ENCODE measurements at regions not wholly inside any gene's neighbourhood (a gene's known extent, or its start where the extent isn't known, plus 50 kb on each side); places are given as distances from the start of the nearest gene placed in this dataset.
A peak's percentile ranks its signal among the peaks of the same experiment; 100 is the strongest.

GRCh38 chr2:234247453-234248180, 197.1 kb downstream of the SPP2 start:
- H3K36me3 Mint-ChIP-seq (ENCODE audit: low read depth), result peaks cover 5% of the 10 kb centered on the region
- H3K4me1 Mint-ChIP-seq (ENCODE audit: low read depth), result peaks cover 13% of the 10 kb centered on the region
- no peaks in the 10 kb centered on the region for H3K9me3 Mint-ChIP-seq
- no peak overlapping the region for H3K4me3 Mint-ChIP-seq
- peaks cover 5% of the 10 kb centered on the region for H3K27me3 Mint-ChIP-seq (ENCODE audit: low read depth)
- no peak overlapping the region for H3K27ac Mint-ChIP-seq

GRCh38 chr2:234245945-234246344, 195.4 kb downstream of the SPP2 start:
- Mint-ChIP-seq H3K4me3 (no peak overlapping the region), H3K27me3 (ENCODE audit: low read depth) (no peaks in the 10 kb centered on the region), H3K9me3 (no peaks in the 10 kb centered on the region), H3K27ac (no peak overlapping the region), H3K4me1 (ENCODE audit: low read depth) (peaks cover 13% of the 10 kb centered on the region), H3K36me3 (ENCODE audit: low read depth) (peaks cover 2% of the 10 kb centered on the region)

GRCh38 chr2:234243871-234244565, 193.5 kb downstream of the SPP2 start:
- Mint-ChIP-seq H3K27me3 (ENCODE audit: low read depth) (no peaks in the 10 kb centered on the region), H3K9me3 (peaks cover 10% of the 10 kb centered on the region), H3K4me3 (peak overlapping the region; percentile 66), H3K27ac (peak overlapping the region; percentile 56), H3K4me1 (ENCODE audit: low read depth) (peaks cover 13% of the 10 kb centered on the region), H3K36me3 (ENCODE audit: low read depth) (peaks cover 4% of the 10 kb centered on the region)

GRCh38 chr2:234242459-234242836, 191.9 kb downstream of the SPP2 start:
- Mint-ChIP-seq H3K4me3 (no peak overlapping the region), H3K9me3 (peaks cover 17% of the 10 kb centered on the region), H3K4me1 (ENCODE audit: low read depth) (peaks cover 13% of the 10 kb centered on the region), H3K27ac (no peak overlapping the region), H3K27me3 (ENCODE audit: low read depth) (no peaks in the 10 kb centered on the region), H3K36me3 (ENCODE audit: low read depth) (peaks cover 5% of the 10 kb centered on the region)

GRCh38 chr2:234241656-234242458, 191.4 kb downstream of the SPP2 start:
- H3K4me1 Mint-ChIP-seq (ENCODE audit: low read depth), result peaks cover 13% of the 10 kb centered on the region
- H3K4me3 Mint-ChIP-seq, result no peak overlapping the region
- H3K27ac Mint-ChIP-seq, result no peak overlapping the region
- H3K36me3 Mint-ChIP-seq (ENCODE audit: low read depth), result peaks cover 5% of the 10 kb centered on the region
- H3K9me3 Mint-ChIP-seq, result peaks cover 17% of the 10 kb centered on the region
- H3K27me3 Mint-ChIP-seq (ENCODE audit: low read depth), result no peaks in the 10 kb centered on the region

- H3K4me3 Mint-ChIP-seq, result no peak overlapping the region
- H3K9me3 Mint-ChIP-seq, result peaks cover 17% of the 10 kb centered on the region
- no peak overlapping the region for H3K27ac Mint-ChIP-seq
- peaks cover 13% of the 10 kb centered on the region for H3K4me1 Mint-ChIP-seq (ENCODE audit: low read depth)
- no peaks in the 10 kb centered on the region for H3K27me3 Mint-ChIP-seq (ENCODE audit: low read depth)
- peaks cover 5% of the 10 kb centered on the region for H3K36me3 Mint-ChIP-seq (ENCODE audit: low read depth)
Observed at GRCh38 chr2:234240917-234241316, 190.4 kb downstream of the SPP2 start.

GRCh38 chr2:234235191-234235590, 184.7 kb downstream of the SPP2 start:
- H3K4me1 Mint-ChIP-seq (ENCODE audit: low read depth), result no peaks in the 10 kb centered on the region
- peaks cover 17% of the 10 kb centered on the region for H3K9me3 Mint-ChIP-seq
- H3K27ac Mint-ChIP-seq, result no peak overlapping the region
- no peak overlapping the region for H3K4me3 Mint-ChIP-seq
- H3K27me3 Mint-ChIP-seq (ENCODE audit: low read depth), result no peaks in the 10 kb centered on the region
- H3K36me3 Mint-ChIP-seq (ENCODE audit: low read depth), result peaks cover 4% of the 10 kb centered on the region

GRCh38 chr2:234231460-234231859, 181.0 kb downstream of the SPP2 start:
- Mint-ChIP-seq H3K9me3 (no peaks in the 10 kb centered on the region), H3K27me3 (ENCODE audit: low read depth) (peaks cover 4% of the 10 kb centered on the region), H3K4me1 (ENCODE audit: low read depth) (no peaks in the 10 kb centered on the region), H3K4me3 (no peak overlapping the region), H3K27ac (no peak overlapping the region), H3K36me3 (ENCODE audit: low read depth) (peaks cover 2% of the 10 kb centered on the region)

GRCh38 chr2:234219046-234219310, 168.5 kb downstream of the SPP2 start:
- Mint-ChIP-seq H3K27ac (no peak overlapping the region), H3K36me3 (ENCODE audit: low read depth) (peaks cover 5% of the 10 kb centered on the region), H3K4me3 (no peak overlapping the region), H3K27me3 (ENCODE audit: low read depth) (no peaks in the 10 kb centered on the region), H3K9me3 (peaks cover 6% of the 10 kb centered on the region), H3K4me1 (ENCODE audit: low read depth) (peaks cover 12% of the 10 kb centered on the region)

- Mint-ChIP-seq H3K27me3 (ENCODE audit: low read depth) (no peaks in the 10 kb centered on the region), H3K27ac (no peak overlapping the region), H3K36me3 (ENCODE audit: low read depth) (peaks cover 5% of the 10 kb centered on the region), H3K4me1 (ENCODE audit: low read depth) (peaks cover 12% of the 10 kb centered on the region), H3K4me3 (no peak overlapping the region), H3K9me3 (peaks cover 6% of the 10 kb centered on the region)
Observed at GRCh38 chr2:234218266-234219045, 168.0 kb downstream of the SPP2 start.

GRCh38 chr2:234212534-234212933, 162.0 kb downstream of the SPP2 start:
- H3K4me1 Mint-ChIP-seq (ENCODE audit: low read depth), result peaks cover 4% of the 10 kb centered on the region
- H3K27me3 Mint-ChIP-seq (ENCODE audit: low read depth), result peaks cover 11% of the 10 kb centered on the region
- H3K27ac Mint-ChIP-seq, result no peak overlapping the region
- H3K9me3 Mint-ChIP-seq, result peaks cover 19% of the 10 kb centered on the region
- H3K36me3 Mint-ChIP-seq (ENCODE audit: low read depth), result peaks cover 1% of the 10 kb centered on the region
- H3K4me3 Mint-ChIP-seq, result no peak overlapping the region

- H3K4me3 Mint-ChIP-seq, result no peak overlapping the region
- no peak overlapping the region for H3K27ac Mint-ChIP-seq
- H3K36me3 Mint-ChIP-seq (ENCODE audit: low read depth), result peaks cover 1% of the 10 kb centered on the region
Observed at GRCh38 chr2:234211797-234212196, 161.3 kb downstream of the SPP2 start.

GRCh38 chr2:234206738-234207137, 156.2 kb downstream of the SPP2 start:
- peaks cover 6% of the 10 kb centered on the region for H3K36me3 Mint-ChIP-seq (ENCODE audit: low read depth)
- no peaks in the 10 kb centered on the region for H3K4me1 Mint-ChIP-seq (ENCODE audit: low read depth)
- peaks cover 49% of the 10 kb centered on the region for H3K9me3 Mint-ChIP-seq
- no peak overlapping the region for H3K27ac Mint-ChIP-seq
- peaks cover 8% of the 10 kb centered on the region for H3K27me3 Mint-ChIP-seq (ENCODE audit: low read depth)
- no peak overlapping the region for H3K4me3 Mint-ChIP-seq

More at GRCh38 chr2:234211797-234212196, 161.3 kb downstream of the SPP2 start:
- H3K27me3 Mint-ChIP-seq (ENCODE audit: low read depth), result peaks cover 11% of the 10 kb centered on the region
- peaks cover 26% of the 10 kb centered on the region for H3K9me3 Mint-ChIP-seq
- H3K4me1 Mint-ChIP-seq (ENCODE audit: low read depth), result peaks cover 3% of the 10 kb centered on the region

- Mint-ChIP-seq H3K27me3 (ENCODE audit: low read depth) (no peaks in the 10 kb centered on the region), H3K4me3 (no peak overlapping the region), H3K9me3 (peaks cover 45% of the 10 kb centered on the region), H3K27ac (no peak overlapping the region), H3K4me1 (ENCODE audit: low read depth) (no peaks in the 10 kb centered on the region), H3K36me3 (ENCODE audit: low read depth) (peaks cover 7% of the 10 kb centered on the region)
Observed at GRCh38 chr2:234204480-234204879, 154.0 kb downstream of the SPP2 start.

All from T-helper 1 cell treated with Interleukin-12 subunit alpha and Interleukin-12 subunit beta and Interleukin-4 antibody, amounts not matched to agents 30 μg/mL and 1 μg/mL, for 36 hours (primary cell).